SK-N-SH (cell line): ENCODE measurements at regions not wholly inside any gene's neighbourhood (a gene's known extent, or its start where the extent isn't known, plus 50 kb on each side); places are given as distances from the start of the nearest gene placed in this dataset.

Experiments
- CTCF ChIA-PET: fragments of 300-600, 350-600 bp; formaldehyde crosslinking; extraction: SDS; loops from one replicate; lab custom pipeline; 2021; lab: Yijun Ruan, JAX
- POLR2A ChIA-PET: fragments of 350-600 bp; sonication (Branson Sonifier 250); formaldehyde crosslinking; extraction: SDS; loops from one replicate; lab custom pipeline; 2020; ENCODE audit warnings: antibody characterized with exemption, inconsistent platforms; lab: Yijun Ruan, JAX
- DNase-seq: peaks from one replicate; pipeline ENCODE4 v3.0.0; 2012
- H2AFZ ChIP-seq: fragments of 200-600 bp; sonication (generic); 2 replicates; pipeline ENCODE4 v1.8.1; 2016; ENCODE audit warnings: antibody characterized with exemption, mild to moderate bottlenecking, low read depth
- H3F3A ChIP-seq: fragments of 200-600 bp; sonication (generic); replicated peaks from 2 replicates; pipeline ENCODE3; 2016; ENCODE audit warnings: antibody characterized with exemption, mild to moderate bottlenecking; ENCODE audit not compliant: insufficient read depth
- H3K27ac ChIP-seq, 2 experiments: fragments of 200-500 bp in 1 of 2; fragments of 200-600 bp in 1 of 2; sonication (Bioruptor generic) in 1 of 2; sonication (generic), shearing (Covaris generic) in 1 of 2; 2 replicates each; pipeline versions ENCODE4 v1.5.1 to v1.6.1; 2014 to 2016; ENCODE audit warnings: low read depth in 2 of 2, inconsistent platforms in 1 of 2, low read length in 1 of 2, mild to moderate bottlenecking in 1 of 2, mixed read lengths in 1 of 2
- H3K27me3 ChIP-seq: fragments of 200-600 bp; sonication (generic), shearing (Covaris generic); 2 replicates; pipeline ENCODE4 v1.6.1; 2016; ENCODE audit warnings: mixed run types; ENCODE audit not compliant: insufficient read depth
- H3K36me3 ChIP-seq, 2 experiments: fragments of 200-500 bp in 1 of 2; fragments of 200-600 bp in 1 of 2; sonication (Bioruptor generic) in 1 of 2; sonication (generic) in 1 of 2; replicated peaks in 1 of 2; 2 replicates each; pipeline versions ENCODE3 to v1.5.1; 2014 to 2016; ENCODE audit warnings: low read length in 1 of 2, mild to moderate bottlenecking in 1 of 2; ENCODE audit not compliant: insufficient read depth in 2 of 2, control insufficient read depth in 1 of 2
- H3K4me1 ChIP-seq, 2 experiments: fragments of 200-500 bp in 1 of 2; fragments of 200-600 bp in 1 of 2; sonication (Bioruptor generic) in 1 of 2; sonication (generic), shearing (Covaris generic) in 1 of 2; 2 replicates each; pipeline versions ENCODE4 v1.5.1 to v1.6.1; 2014 to 2016; ENCODE audit warnings: low read depth in 1 of 2, low read length in 1 of 2, mixed run types in 1 of 2; ENCODE audit not compliant: insufficient read depth in 2 of 2, control insufficient read depth in 1 of 2
- H3K4me2 ChIP-seq: fragments of 200-600 bp; sonication (generic), shearing (Covaris generic); 2 replicates; pipeline ENCODE4 v1.6.1; 2017; ENCODE audit warnings: mixed run types
- H3K4me3 ChIP-seq, 2 experiments: fragments of 200-500 bp in 1 of 2; fragments of 200-600 bp in 1 of 2; sonication (Bioruptor generic) in 1 of 2; sonication (generic), shearing (Covaris generic) in 1 of 2; 2 replicates each; pipeline versions ENCODE4 v1.5.1 to v1.8.1; 2014 to 2016; ENCODE audit warnings: low read depth in 2 of 2, inconsistent platforms in 1 of 2, low read length in 1 of 2, mild to moderate bottlenecking in 1 of 2, mixed read lengths in 1 of 2, moderate library complexity in 1 of 2
- H3K79me2 ChIP-seq: fragments of 200-600 bp; sonication (generic); 2 replicates; pipeline ENCODE4 v1.8.1; 2017; ENCODE audit warnings: mild to moderate bottlenecking; ENCODE audit not compliant: insufficient read depth
- H3K9ac ChIP-seq: fragments of 200-600 bp; sonication (generic); 2 replicates; pipeline ENCODE4 v1.6.1; 2017; ENCODE audit warnings: mixed run types
- H3K9me2 ChIP-seq: fragments of 200-600 bp; sonication (generic); 2 replicates; pipeline ENCODE4 v1.6.1; 2017; ENCODE audit warnings: mixed run types
- H3K9me3 ChIP-seq: fragments of 200-600 bp; sonication (generic); 2 replicates; pipeline ENCODE4 v1.6.1; 2017; ENCODE audit warnings: mixed run types, mild to moderate bottlenecking, moderate library complexity
- H4K20me1 ChIP-seq: fragments of 200-600 bp; sonication (generic); 2 replicates; pipeline ENCODE4 v1.6.1; 2017; ENCODE audit warnings: mild to moderate bottlenecking, mixed run types; ENCODE audit not compliant: insufficient read depth
- CHD2 ChIP-seq: fragments of 150-350 bp; IDR thresholded peaks from 2 replicates; pipeline ENCODE4 v1.6.1; 2018; ENCODE audit warnings: low read length; ENCODE audit not compliant: partially characterized antibody
- FOXJ3 ChIP-seq: sonication (generic); formaldehyde crosslinking; IDR thresholded peaks from 2 replicates; pipeline ENCODE4 v1.5.1; 2020; ENCODE audit warnings: mild to moderate bottlenecking, missing genetic modification reagents
- FOXM1 ChIP-seq: IDR thresholded peaks from 2 replicates; pipeline ENCODE4 v1.4.0; 2012; ENCODE audit warnings: low read depth, mild to moderate bottlenecking
- GATA2 ChIP-seq: sonication (generic); formaldehyde crosslinking; IDR thresholded peaks from 2 replicates; pipeline ENCODE4 v1.5.0; 2020; ENCODE audit warnings: mild to moderate bottlenecking, missing genetic modification reagents
- MXI1 ChIP-seq: IDR thresholded peaks from 2 replicates; pipeline ENCODE4 v1.6.1; 2012; ENCODE audit warnings: mild to moderate bottlenecking, low read depth, low read length, improper control_type of control experiment
- NRF1 ChIP-seq: IDR thresholded peaks from 2 replicates; pipeline ENCODE4 v1.6.1; 2012; ENCODE audit warnings: low read depth, mild to moderate bottlenecking, low read length
- RCOR1 ChIP-seq: fragments of 150-350 bp; IDR thresholded peaks from 2 replicates; pipeline ENCODE4 v1.6.1; 2017; ENCODE audit warnings: antibody characterized with exemption, low read length
- TCF12 ChIP-seq: IDR thresholded peaks from 2 replicates; pipeline ENCODE4 v1.4.0; 2012
- WGBS: methylation state at CpG from one replicate; pipeline ENCODE4 v1.1.6; 2017; ENCODE audit warnings: low lambda C conversion rate; 5-methylcytosine and 5-hydroxymethylcytosine counted together
- TF ChIP-seq, protein P1 (sequence below): IDR thresholded peaks from 2 replicates; pipeline ENCODE4 v1.6.1; 2012; ENCODE audit warnings: mild to moderate bottlenecking, low read depth, low read length, moderate library complexity
- TF ChIP-seq, protein P2 (sequence below): fragments of 200-600 bp; sonication (generic); IDR thresholded peaks from 2 replicates; pipeline ENCODE4 v1.6.1; 2017; ENCODE audit warnings: antibody characterized with exemption, mild to moderate bottlenecking, moderate library complexity
- TF ChIP-seq, protein P3 (sequence below): IDR thresholded peaks from 2 replicates; pipeline ENCODE4; 2012

DNA sequence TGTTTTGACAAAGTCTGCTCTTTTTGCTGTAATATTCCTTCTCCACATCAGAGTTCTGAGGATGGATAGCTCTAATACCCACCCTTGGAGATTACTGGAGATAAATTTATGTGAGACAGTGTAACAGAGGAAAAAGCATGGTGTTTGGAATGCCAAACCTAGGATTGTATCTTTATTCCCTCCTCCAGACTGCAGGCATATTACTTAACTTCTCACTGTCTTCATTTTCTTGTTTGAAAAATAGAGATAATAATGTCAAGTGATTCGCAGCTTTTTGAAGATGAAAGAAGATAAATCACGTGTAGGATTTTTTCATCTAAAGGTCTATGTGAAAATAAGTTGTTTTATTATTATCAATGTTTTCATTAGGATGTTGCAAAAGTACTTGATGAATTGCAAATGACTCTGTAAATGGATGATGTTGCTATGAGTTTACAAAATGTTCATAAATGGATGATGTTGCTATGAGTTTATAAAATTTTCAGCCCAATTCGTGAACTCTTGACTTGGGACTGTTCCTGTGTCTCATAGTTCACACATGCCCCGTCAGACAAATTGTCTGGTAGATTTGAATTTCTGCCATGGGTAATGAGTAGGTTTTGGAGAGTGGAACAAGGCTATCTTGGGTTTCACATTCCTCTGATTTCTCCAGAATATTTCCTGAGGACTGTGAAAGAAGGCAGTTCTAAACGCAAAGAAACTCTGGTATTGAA is 113.1 kb upstream of the IGFBP3 start:
- Histone ChIP-seq H4K20me1 (no peaks in the 10 kb centered on the region), H3K36me3 (no peaks in the 10 kb centered on the region), H3K4me1 (peaks cover 0 to 9% of the 10 kb centered on the region in 2 experiments; a peak in 2 of 4 replicates), H3K79me2 (no peaks in the 10 kb centered on the region), H3K9me2 (no peaks in the 10 kb centered on the region), H3K9ac (no peak overlapping the region), H3F3A (no peaks in the 10 kb centered on the region), H2AFZ (no peak overlapping the region), H3K4me3 (no peak overlapping the region), H3K4me2 (no peak overlapping the region), H3K27me3 (no peaks in the 10 kb centered on the region), H3K9me3 (no peaks in the 10 kb centered on the region), H3K27ac (no peak overlapping the region)
- TF ChIP-seq FOXM1 (no peak), NRF1 (no peak), CHD2 (no peak), TCF12 (no peak), RCOR1 (no peak), MXI1 (no peak), GATA2 (CRISPR knock-in tag) (no peak), FOXJ3 (CRISPR knock-in tag) (no peak)
- TF ChIP-seq, protein P1, sequence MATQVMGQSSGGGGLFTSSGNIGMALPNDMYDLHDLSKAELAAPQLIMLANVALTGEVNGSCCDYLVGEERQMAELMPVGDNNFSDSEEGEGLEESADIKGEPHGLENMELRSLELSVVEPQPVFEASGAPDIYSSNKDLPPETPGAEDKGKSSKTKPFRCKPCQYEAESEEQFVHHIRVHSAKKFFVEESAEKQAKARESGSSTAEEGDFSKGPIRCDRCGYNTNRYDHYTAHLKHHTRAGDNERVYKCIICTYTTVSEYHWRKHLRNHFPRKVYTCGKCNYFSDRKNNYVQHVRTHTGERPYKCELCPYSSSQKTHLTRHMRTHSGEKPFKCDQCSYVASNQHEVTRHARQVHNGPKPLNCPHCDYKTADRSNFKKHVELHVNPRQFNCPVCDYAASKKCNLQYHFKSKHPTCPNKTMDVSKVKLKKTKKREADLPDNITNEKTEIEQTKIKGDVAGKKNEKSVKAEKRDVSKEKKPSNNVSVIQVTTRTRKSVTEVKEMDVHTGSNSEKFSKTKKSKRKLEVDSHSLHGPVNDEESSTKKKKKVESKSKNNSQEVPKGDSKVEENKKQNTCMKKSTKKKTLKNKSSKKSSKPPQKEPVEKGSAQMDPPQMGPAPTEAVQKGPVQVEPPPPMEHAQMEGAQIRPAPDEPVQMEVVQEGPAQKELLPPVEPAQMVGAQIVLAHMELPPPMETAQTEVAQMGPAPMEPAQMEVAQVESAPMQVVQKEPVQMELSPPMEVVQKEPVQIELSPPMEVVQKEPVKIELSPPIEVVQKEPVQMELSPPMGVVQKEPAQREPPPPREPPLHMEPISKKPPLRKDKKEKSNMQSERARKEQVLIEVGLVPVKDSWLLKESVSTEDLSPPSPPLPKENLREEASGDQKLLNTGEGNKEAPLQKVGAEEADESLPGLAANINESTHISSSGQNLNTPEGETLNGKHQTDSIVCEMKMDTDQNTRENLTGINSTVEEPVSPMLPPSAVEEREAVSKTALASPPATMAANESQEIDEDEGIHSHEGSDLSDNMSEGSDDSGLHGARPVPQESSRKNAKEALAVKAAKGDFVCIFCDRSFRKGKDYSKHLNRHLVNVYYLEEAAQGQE, result no peak
- TF ChIP-seq, protein P2, sequence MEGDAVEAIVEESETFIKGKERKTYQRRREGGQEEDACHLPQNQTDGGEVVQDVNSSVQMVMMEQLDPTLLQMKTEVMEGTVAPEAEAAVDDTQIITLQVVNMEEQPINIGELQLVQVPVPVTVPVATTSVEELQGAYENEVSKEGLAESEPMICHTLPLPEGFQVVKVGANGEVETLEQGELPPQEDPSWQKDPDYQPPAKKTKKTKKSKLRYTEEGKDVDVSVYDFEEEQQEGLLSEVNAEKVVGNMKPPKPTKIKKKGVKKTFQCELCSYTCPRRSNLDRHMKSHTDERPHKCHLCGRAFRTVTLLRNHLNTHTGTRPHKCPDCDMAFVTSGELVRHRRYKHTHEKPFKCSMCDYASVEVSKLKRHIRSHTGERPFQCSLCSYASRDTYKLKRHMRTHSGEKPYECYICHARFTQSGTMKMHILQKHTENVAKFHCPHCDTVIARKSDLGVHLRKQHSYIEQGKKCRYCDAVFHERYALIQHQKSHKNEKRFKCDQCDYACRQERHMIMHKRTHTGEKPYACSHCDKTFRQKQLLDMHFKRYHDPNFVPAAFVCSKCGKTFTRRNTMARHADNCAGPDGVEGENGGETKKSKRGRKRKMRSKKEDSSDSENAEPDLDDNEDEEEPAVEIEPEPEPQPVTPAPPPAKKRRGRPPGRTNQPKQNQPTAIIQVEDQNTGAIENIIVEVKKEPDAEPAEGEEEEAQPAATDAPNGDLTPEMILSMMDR, result no peak
- TF ChIP-seq, protein P3, sequence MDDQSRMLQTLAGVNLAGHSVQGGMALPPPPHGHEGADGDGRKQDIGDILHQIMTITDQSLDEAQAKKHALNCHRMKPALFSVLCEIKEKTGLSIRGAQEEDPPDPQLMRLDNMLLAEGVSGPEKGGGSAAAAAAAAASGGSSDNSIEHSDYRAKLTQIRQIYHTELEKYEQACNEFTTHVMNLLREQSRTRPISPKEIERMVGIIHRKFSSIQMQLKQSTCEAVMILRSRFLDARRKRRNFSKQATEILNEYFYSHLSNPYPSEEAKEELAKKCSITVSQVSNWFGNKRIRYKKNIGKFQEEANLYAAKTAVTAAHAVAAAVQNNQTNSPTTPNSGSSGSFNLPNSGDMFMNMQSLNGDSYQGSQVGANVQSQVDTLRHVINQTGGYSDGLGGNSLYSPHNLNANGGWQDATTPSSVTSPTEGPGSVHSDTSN, result no peak
- no peak for DNase-seq
- ChIA-PET POLR2A (no interaction called here), CTCF (interaction anchor here (0.7 to 1.0 kb wide), 2 partner anchors 23 to 638 kb away, joined by 3 read pairs; no protein-coding TSS in a partner anchor)
- 65% methylated on average over 5 of the region's 5 CpGs for WGBS
